Thymus (tissue), 11 donors: ENCODE measurements at regions not wholly inside any gene's neighbourhood (a gene's known extent, or its start where the extent isn't known, plus 50 kb on each side); places are given as distances from the start of the nearest gene placed in this dataset.
"Not testable (repeated sequence)": the region's sequence is repeated elsewhere in the genome, so short reads cannot be mapped to it uniquely, and the experiment has no call there.

ENCODE experiments used
- DNase-seq, 9 donors: peaks; one replicate each; pipeline ENCODE4 v3.0.0-alpha.2; 2013; ENCODE audit warnings: low spot score in 9 of 9, low read depth in 6 of 9, missing footprints in 1 of 9
- H3K27ac ChIP-seq, 2 donors: one replicate each; pipeline ENCODE4 v1.5.1; 2013; ENCODE audit warnings: control low read depth in 1 of 2, low read depth in 1 of 2, low read length in 1 of 2, mild to moderate bottlenecking in 1 of 2, moderate library complexity in 1 of 2
- H3K27me3 ChIP-seq, 2 donors: one replicate each; pipeline ENCODE4 v1.5.1; 2013; ENCODE audit warnings: low read length in 1 of 2; ENCODE audit not compliant: control insufficient read depth in 2 of 2, insufficient read depth in 1 of 2
- H3K36me3 ChIP-seq, 2 donors: one replicate each; pipeline ENCODE4 v1.5.1; 2013; ENCODE audit warnings: low read length in 1 of 2, mild to moderate bottlenecking in 1 of 2, moderate library complexity in 1 of 2; ENCODE audit not compliant: control insufficient read depth in 2 of 2, insufficient read depth in 2 of 2
- H3K4me1 ChIP-seq, 2 donors: one replicate each; pipeline ENCODE4 v1.5.1; 2013; ENCODE audit warnings: low read length in 2 of 2; ENCODE audit not compliant: control insufficient read depth in 2 of 2, insufficient read depth in 2 of 2
- H3K4me3 ChIP-seq, 2 donors: one replicate each; pipeline ENCODE4 v1.5.1; 2013; ENCODE audit warnings: low read length in 2 of 2, control low read depth in 1 of 2, mild to moderate bottlenecking in 1 of 2
- H3K9me3 ChIP-seq, 2 donors: one replicate each; pipeline ENCODE4 v1.5.1; 2013; ENCODE audit warnings: low read length in 1 of 2, mild to moderate bottlenecking in 1 of 2; ENCODE audit not compliant: control insufficient read depth in 2 of 2, insufficient read depth in 1 of 2
- WGBS: extraction: QIAGEN DNeasy Blood & Tissue Kit; methylation state at CpG from one replicate; pipeline ENCODE4 v1.1.7; 2013; 5-methylcytosine and 5-hydroxymethylcytosine counted together
- donor health status: healthy.

- DNase-seq = no peak
- Histone ChIP-seq H3K27ac (no peak overlapping the region), H3K27me3 (no peaks in the 10 kb centered on the region), H3K4me1 (no peaks in the 10 kb centered on the region), H3K9me3 (peaks cover 0 to 12% of the 10 kb centered on the region in 2 donors), H3K36me3 (no peaks in the 10 kb centered on the region), H3K4me3 (no peak overlapping the region)
- 86% methylated on average over 17 of the region's 17 CpGs for WGBS
Observed at GRCh38 chr10:53487019-53487983, 714.7 kb upstream of the MBL2 start.

GRCh38 chr10:53485422-53485821 is 712.8 kb upstream of the MBL2 start:
- peaks cover 0 to 12% of the 10 kb centered on the region in 2 donors for H3K9me3 ChIP-seq
- not testable (repeated sequence) for H3K27ac ChIP-seq, DNase-seq, H3K36me3 ChIP-seq, H3K4me1 ChIP-seq, H3K27me3 ChIP-seq, H3K4me3 ChIP-seq
- 93% methylated on average over 4 of the region's 4 CpGs for WGBS

- Histone ChIP-seq H3K27me3 (no peaks in the 10 kb centered on the region), H3K4me3 (no peak overlapping the region), H3K4me1 (no peaks in the 10 kb centered on the region), H3K9me3 (no peaks in the 10 kb centered on the region), H3K36me3 (no peaks in the 10 kb centered on the region), H3K27ac (no peak overlapping the region)
- WGBS = 79% methylated on average over 2 of the region's 2 CpGs
- DNase-seq = no peak
Observed at GRCh38 chr10:53479365-53479764, 706.8 kb upstream of the MBL2 start.

- Histone ChIP-seq H3K36me3 (no peaks in the 10 kb centered on the region), H3K27me3 (no peaks in the 10 kb centered on the region), H3K4me1 (no peaks in the 10 kb centered on the region), H3K9me3 (no peaks in the 10 kb centered on the region), H3K27ac (no peak overlapping the region), H3K4me3 (no peak overlapping the region)
- 74% methylated on average over 1 of the region's 1 CpG for WGBS
- no peak for DNase-seq
Observed at GRCh38 chr10:53477313-53477675, 704.7 kb upstream of the MBL2 start.

DNA sequence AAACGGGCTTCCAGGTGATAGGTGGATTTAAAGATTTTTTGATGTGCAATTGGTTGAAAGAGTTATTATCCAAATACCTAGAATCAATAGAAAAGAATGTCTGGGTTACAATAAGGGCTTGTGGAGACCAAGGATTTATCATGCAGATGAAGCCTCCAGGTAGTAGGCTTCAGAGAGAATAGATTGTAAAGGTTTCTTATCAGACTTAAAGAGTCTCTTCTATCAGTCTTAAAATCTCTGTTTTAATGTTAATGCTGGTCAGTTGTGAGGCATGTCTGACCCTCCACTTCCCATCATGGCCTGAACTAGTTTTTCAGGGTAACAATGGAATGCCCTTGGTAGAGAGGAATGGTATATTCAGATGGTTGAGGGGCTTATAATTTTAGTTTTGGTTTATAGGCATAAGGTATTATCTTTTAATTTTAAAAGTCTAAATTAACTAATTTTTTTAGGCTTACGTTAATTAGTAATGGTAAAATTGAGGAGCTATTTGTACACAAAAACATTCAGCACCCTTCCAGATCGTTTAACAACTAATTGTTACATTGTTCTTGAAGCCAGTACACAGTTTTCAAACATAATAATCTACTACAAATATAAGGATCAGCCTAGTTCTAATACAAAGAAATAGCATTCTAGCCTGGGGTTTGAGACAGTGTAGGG is 704.2 kb upstream of the MBL2 start:
- Histone ChIP-seq H3K9me3 (no peaks in the 10 kb centered on the region), H3K4me1 (no peaks in the 10 kb centered on the region), H3K27ac (no peak overlapping the region), H3K36me3 (no peaks in the 10 kb centered on the region), H3K4me3 (no peak overlapping the region), H3K27me3 (no peaks in the 10 kb centered on the region)
- WGBS = 81% methylated on average over 3 of the region's 3 CpGs
- DNase-seq = no peak

- Histone ChIP-seq H3K4me3 (no peak overlapping the region), H3K27ac (no peak overlapping the region), H3K4me1 (no peaks in the 10 kb centered on the region), H3K9me3 (no peaks in the 10 kb centered on the region), H3K27me3 (no peaks in the 10 kb centered on the region), H3K36me3 (no peaks in the 10 kb centered on the region)
- no peak for DNase-seq
- 96% methylated on average over 2 of the region's 2 CpGs for WGBS
Observed at GRCh38 chr10:53469383-53469782, 696.8 kb upstream of the MBL2 start.

DNA sequence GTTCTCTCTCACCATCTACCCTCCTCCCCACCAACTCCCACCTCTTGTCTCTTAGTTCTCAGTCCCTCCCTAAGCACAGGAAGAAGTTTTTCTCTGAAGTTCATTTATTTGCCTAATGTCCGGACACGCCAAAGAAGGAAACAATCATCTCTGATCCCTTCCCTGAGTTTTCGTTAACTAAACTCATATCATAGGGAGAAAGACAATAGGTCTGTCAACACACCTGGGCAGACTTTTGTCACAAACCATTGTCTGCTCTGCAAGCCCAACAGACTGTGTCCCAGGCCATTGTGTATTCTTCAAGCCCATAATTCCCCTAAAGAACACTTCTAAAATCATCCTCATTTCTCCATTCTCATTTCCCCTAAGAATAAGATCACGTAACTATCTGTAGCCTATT is 691.0 kb upstream of the MBL2 start:
- H3K27ac ChIP-seq = no peak overlapping the region
- 96% methylated on average over 4 of the region's 4 CpGs for WGBS
- H3K9me3 ChIP-seq = no peaks in the 10 kb centered on the region
- H3K36me3 ChIP-seq = no peaks in the 10 kb centered on the region
- no peaks in the 10 kb centered on the region for H3K4me1 ChIP-seq
- H3K4me3 ChIP-seq = no peak overlapping the region
- no peak for DNase-seq
- no peaks in the 10 kb centered on the region for H3K27me3 ChIP-seq

GRCh38 chr10:53458007-53458406 is 685.4 kb upstream of the MBL2 start:
- Histone ChIP-seq H3K4me1 (no peaks in the 10 kb centered on the region), H3K27ac (no peak overlapping the region), H3K4me3 (no peak overlapping the region), H3K9me3 (no peaks in the 10 kb centered on the region), H3K27me3 (no peaks in the 10 kb centered on the region), H3K36me3 (no peaks in the 10 kb centered on the region)
- WGBS = 94% methylated on average over 1 of the region's 1 CpG
- no peak for DNase-seq

GRCh38 chr10:53453196-53453595 is 680.6 kb upstream of the MBL2 start:
- Histone ChIP-seq H3K27me3 (no peaks in the 10 kb centered on the region), H3K4me1 (no peaks in the 10 kb centered on the region), H3K36me3 (no peaks in the 10 kb centered on the region), H3K9me3 (no peaks in the 10 kb centered on the region), H3K27ac (no peak overlapping the region), H3K4me3 (no peak overlapping the region)
- DNase-seq = no peak
- WGBS = 89% methylated on average over 1 of the region's 1 CpG
